ENCODE measurements at regions not wholly inside any gene's neighbourhood (a gene's known extent, or its start where the extent isn't known, plus 50 kb on each side); places are given as distances from the start of the nearest gene placed in this dataset.

GRCh38 chr13:86426437-86426836, 627.2 kb upstream of the SLITRK6 start:
- Histone ChIP-seq H3K9me3 (ENCODE audit: low read length) (no peaks in the 10 kb centered on the region), H3K36me3 (replicated peaks in 1 of 2; ENCODE audit: control insufficient read depth in 1 of 2, insufficient read depth in 2 of 2, low read length in 2 of 2) (no peaks in the 10 kb centered on the region), H3K4me2 (ENCODE audit: low read depth, low read length) (no peak overlapping the region), H3K9ac (ENCODE audit: insufficient read depth, low read depth, low read length) (no peak overlapping the region), H3K4me3 (replicated peaks in 1 of 3; ENCODE audit: insufficient read depth in 1 of 3, low read depth in 2 of 3, low read length in 3 of 3) (no peak overlapping the region), H3K4me1 (ENCODE audit: insufficient read depth, low read length) (no peaks in the 10 kb centered on the region), H3K27ac (ENCODE audit: extremely low read length, insufficient read depth, low read length) (no peak overlapping the region), H2AFZ (ENCODE audit: low read length) (no peak overlapping the region), H4K20me1 (ENCODE audit: insufficient read depth, low read length) (no peaks in the 10 kb centered on the region), H3K27me3 (ENCODE audit: control insufficient read depth in 1 of 2, insufficient read depth in 2 of 2, low read length in 2 of 2) (no peaks in the 10 kb centered on the region), H3K79me2 (ENCODE audit: insufficient read depth, low read length) (no peaks in the 10 kb centered on the region)
- FAIRE-seq = no peak
- BruUV-seq (replicated peaks) = no TSS peak
- intact Hi-C loops (cut with micrococcal nuclease; ENCODE audit: unreplicated experiment) (no loop called here), in situ Hi-C loops (cut with HindIII; ENCODE audit: extremely low pct_ligation_motif_present, low pct_unique_long_range_greater_than_20kb) (no loop called here)
- DNase-seq (ENCODE audit: low spot score) = no peak
- ATAC-seq = no peak
- POLR2A ChIA-PET = no interaction called here
- CTCF ChIA-PET (ENCODE audit: low intra/inter-chr PET ratio, low total read pairs) = no interaction called here
- WGBS (ENCODE audit: low lambda C conversion rate) = 3% methylated on average over 2 of the region's 2 CpGs
- TF ChIP-seq PCBP1 (IDR thresholded peaks at IDR 0.05; ENCODE audit: borderline replicate concordance, low read depth, low read length) (no peak), MYC (CRISPR knock-in tag; IDR thresholded peaks at IDR 0.05; ENCODE audit: borderline replicate concordance) (no peak), XBP1 (CRISPR knock-in tag; IDR thresholded peaks at IDR 0.05) (no peak), ZNF546 (CRISPR knock-in tag; conservative IDR thresholded peaks at IDR 0.05) (no peak), RERE (CRISPR knock-in tag; IDR thresholded peaks at IDR 0.05; ENCODE audit: low read depth) (no peak), RFX3 (CRISPR knock-in tag; IDR thresholded peaks at IDR 0.05) (no peak), TBL1XR1 (IDR thresholded peaks at IDR 0.05; ENCODE audit: borderline replicate concordance, low read length, partially characterized antibody) (no peak), TCF7 (IDR thresholded peaks at IDR 0.05; ENCODE audit: low read depth) (no peak), ZNF557 (CRISPR knock-in tag; IDR thresholded peaks at IDR 0.05) (no peak), MLLT10 (CRISPR knock-in tag; IDR thresholded peaks at IDR 0.05) (no peak), ELF4 (CRISPR knock-in tag; IDR thresholded peaks at IDR 0.05; ENCODE audit: borderline replicate concordance) (no peak), ZBTB25 (CRISPR knock-in tag; IDR thresholded peaks at IDR 0.05) (no peak), ZNF18 (CRISPR knock-in tag; IDR thresholded peaks at IDR 0.05; ENCODE audit: insufficient replicate concordance) (no peak), HMGA1 (CRISPR knock-in tag; conservative IDR thresholded peaks at IDR 0.05) (no peak), ARNT2 (CRISPR knock-in tag; IDR thresholded peaks at IDR 0.05; ENCODE audit: low read depth) (no peak), ZGPAT (CRISPR knock-in tag; IDR thresholded peaks at IDR 0.05) (no peak), ATAD3A (CRISPR knock-in tag; IDR thresholded peaks at IDR 0.05) (no peak)

Measured in HepG2 (cell line).